SK-N-SH (cell line): ENCODE measurements at regions not wholly inside any gene's neighbourhood (a gene's known extent, or its start where the extent isn't known, plus 50 kb on each side); places are given as distances from the start of the nearest gene placed in this dataset.

Experiments
- CTCF ChIA-PET: fragments of 300-600, 350-600 bp; formaldehyde crosslinking; extraction: SDS; loops from one replicate; lab custom pipeline; 2021; lab: Yijun Ruan, JAX
- POLR2A ChIA-PET: fragments of 350-600 bp; sonication (Branson Sonifier 250); formaldehyde crosslinking; extraction: SDS; loops from one replicate; lab custom pipeline; 2020; ENCODE audit warnings: antibody characterized with exemption, inconsistent platforms; lab: Yijun Ruan, JAX
- DNase-seq: peaks from one replicate; pipeline ENCODE4 v3.0.0; 2012
- H2AFZ ChIP-seq: fragments of 200-600 bp; sonication (generic); 2 replicates; pipeline ENCODE4 v1.8.1; 2016; ENCODE audit warnings: antibody characterized with exemption, mild to moderate bottlenecking, low read depth
- H3F3A ChIP-seq: fragments of 200-600 bp; sonication (generic); replicated peaks from 2 replicates; pipeline ENCODE3; 2016; ENCODE audit warnings: antibody characterized with exemption, mild to moderate bottlenecking; ENCODE audit not compliant: insufficient read depth
- H3K27ac ChIP-seq, 2 experiments: fragments of 200-500 bp in 1 of 2; fragments of 200-600 bp in 1 of 2; sonication (Bioruptor generic) in 1 of 2; sonication (generic), shearing (Covaris generic) in 1 of 2; 2 replicates each; pipeline versions ENCODE4 v1.5.1 to v1.6.1; 2014 to 2016; ENCODE audit warnings: low read depth in 2 of 2, inconsistent platforms in 1 of 2, low read length in 1 of 2, mild to moderate bottlenecking in 1 of 2, mixed read lengths in 1 of 2
- H3K27me3 ChIP-seq: fragments of 200-600 bp; sonication (generic), shearing (Covaris generic); 2 replicates; pipeline ENCODE4 v1.6.1; 2016; ENCODE audit warnings: mixed run types; ENCODE audit not compliant: insufficient read depth
- H3K36me3 ChIP-seq, 2 experiments: fragments of 200-500 bp in 1 of 2; fragments of 200-600 bp in 1 of 2; sonication (Bioruptor generic) in 1 of 2; sonication (generic) in 1 of 2; replicated peaks in 1 of 2; 2 replicates each; pipeline versions ENCODE3 to v1.5.1; 2014 to 2016; ENCODE audit warnings: low read length in 1 of 2, mild to moderate bottlenecking in 1 of 2; ENCODE audit not compliant: insufficient read depth in 2 of 2, control insufficient read depth in 1 of 2
- H3K4me1 ChIP-seq, 2 experiments: fragments of 200-500 bp in 1 of 2; fragments of 200-600 bp in 1 of 2; sonication (Bioruptor generic) in 1 of 2; sonication (generic), shearing (Covaris generic) in 1 of 2; 2 replicates each; pipeline versions ENCODE4 v1.5.1 to v1.6.1; 2014 to 2016; ENCODE audit warnings: low read depth in 1 of 2, low read length in 1 of 2, mixed run types in 1 of 2; ENCODE audit not compliant: insufficient read depth in 2 of 2, control insufficient read depth in 1 of 2
- H3K4me2 ChIP-seq: fragments of 200-600 bp; sonication (generic), shearing (Covaris generic); 2 replicates; pipeline ENCODE4 v1.6.1; 2017; ENCODE audit warnings: mixed run types
- H3K4me3 ChIP-seq, 2 experiments: fragments of 200-500 bp in 1 of 2; fragments of 200-600 bp in 1 of 2; sonication (Bioruptor generic) in 1 of 2; sonication (generic), shearing (Covaris generic) in 1 of 2; 2 replicates each; pipeline versions ENCODE4 v1.5.1 to v1.8.1; 2014 to 2016; ENCODE audit warnings: low read depth in 2 of 2, inconsistent platforms in 1 of 2, low read length in 1 of 2, mild to moderate bottlenecking in 1 of 2, mixed read lengths in 1 of 2, moderate library complexity in 1 of 2
- H3K79me2 ChIP-seq: fragments of 200-600 bp; sonication (generic); 2 replicates; pipeline ENCODE4 v1.8.1; 2017; ENCODE audit warnings: mild to moderate bottlenecking; ENCODE audit not compliant: insufficient read depth
- H3K9ac ChIP-seq: fragments of 200-600 bp; sonication (generic); 2 replicates; pipeline ENCODE4 v1.6.1; 2017; ENCODE audit warnings: mixed run types
- H3K9me2 ChIP-seq: fragments of 200-600 bp; sonication (generic); 2 replicates; pipeline ENCODE4 v1.6.1; 2017; ENCODE audit warnings: mixed run types
- H3K9me3 ChIP-seq: fragments of 200-600 bp; sonication (generic); 2 replicates; pipeline ENCODE4 v1.6.1; 2017; ENCODE audit warnings: mixed run types, mild to moderate bottlenecking, moderate library complexity
- H4K20me1 ChIP-seq: fragments of 200-600 bp; sonication (generic); 2 replicates; pipeline ENCODE4 v1.6.1; 2017; ENCODE audit warnings: mild to moderate bottlenecking, mixed run types; ENCODE audit not compliant: insufficient read depth
- CHD2 ChIP-seq: fragments of 150-350 bp; IDR thresholded peaks from 2 replicates; pipeline ENCODE4 v1.6.1; 2018; ENCODE audit warnings: low read length; ENCODE audit not compliant: partially characterized antibody
- ELF1 ChIP-seq: IDR thresholded peaks from 2 replicates; pipeline ENCODE4 v1.4.0; 2012
- EP300 ChIP-seq, 2 experiments: IDR thresholded peaks; 2 replicates each; pipeline versions ENCODE4 v1.4.0 to v1.6.1; 2012; ENCODE audit warnings: borderline replicate concordance in 1 of 2, low read depth in 1 of 2, low read length in 1 of 2
- GATA2 ChIP-seq: sonication (generic); formaldehyde crosslinking; IDR thresholded peaks from 2 replicates; pipeline ENCODE4 v1.5.0; 2020; ENCODE audit warnings: mild to moderate bottlenecking, missing genetic modification reagents
- IRF3 ChIP-seq: fragments of 150-350 bp; IDR thresholded peaks from 2 replicates; pipeline ENCODE4 v1.6.1; 2016; ENCODE audit warnings: mild to moderate bottlenecking, low read depth, low read length
- MXI1 ChIP-seq: IDR thresholded peaks from 2 replicates; pipeline ENCODE4 v1.6.1; 2012; ENCODE audit warnings: mild to moderate bottlenecking, low read depth, low read length, improper control_type of control experiment
- POLR2AphosphoS5 ChIP-seq: IDR thresholded peaks from 2 replicates; pipeline ENCODE4 v1.6.1; 2012; ENCODE audit warnings: low read depth, low read length
- RXRA ChIP-seq: IDR thresholded peaks from 2 replicates; pipeline ENCODE4 v1.4.0; 2012; ENCODE audit warnings: low read depth, mild to moderate bottlenecking, borderline replicate concordance
- SIN3A ChIP-seq: IDR thresholded peaks from 2 replicates; pipeline ENCODE4 v1.6.1; 2012; ENCODE audit warnings: low read depth, mild to moderate bottlenecking, low read length, moderate library complexity, borderline replicate concordance
- USF2 ChIP-seq: fragments of 150-350 bp; IDR thresholded peaks from 2 replicates; pipeline ENCODE4 v1.6.1; 2017; ENCODE audit warnings: antibody characterized with exemption, low read length, low read depth, borderline replicate concordance
- ZBTB33 ChIP-seq: IDR thresholded peaks from 2 replicates; pipeline ENCODE4 v1.4.0; 2012; ENCODE audit warnings: low read depth, borderline replicate concordance
- WGBS: methylation state at CpG from one replicate; pipeline ENCODE4 v1.1.6; 2017; ENCODE audit warnings: low lambda C conversion rate; 5-methylcytosine and 5-hydroxymethylcytosine counted together
- TF ChIP-seq, protein P1 (sequence below): IDR thresholded peaks from 2 replicates; pipeline ENCODE4; 2012

- H3K9me3 ChIP-seq, result no peaks in the 10 kb centered on the region
- no peak for TF ChIP-seq RXRA
- H2AFZ ChIP-seq, result no peak overlapping the region
- no peak overlapping the region for H3K27ac ChIP-seq
- no peaks in the 10 kb centered on the region for H3K27me3 ChIP-seq
- no peak overlapping the region for H3K4me3 ChIP-seq
- no peak overlapping the region for H3K9ac ChIP-seq
- no peak overlapping the region for H3K4me2 ChIP-seq
- CTCF ChIA-PET, result interaction anchor here (2.3 to 3.0 kb wide), 2 partner anchors 10 to 33 kb away, joined by 7 to 12 read pairs; no protein-coding TSS in a partner anchor
- WGBS, result 84% methylated on average over 5 of the region's 5 CpGs
- POLR2A ChIA-PET, result no interaction called here
- DNase-seq, result no peak
- H3K36me3 ChIP-seq, result no peaks in the 10 kb centered on the region
- H3F3A ChIP-seq, result peaks cover 9% of the 10 kb centered on the region
- no peaks in the 10 kb centered on the region for H3K9me2 ChIP-seq
- no peaks in the 10 kb centered on the region for H3K79me2 ChIP-seq
- no peaks in the 10 kb centered on the region for H4K20me1 ChIP-seq
- H3K4me1 ChIP-seq, result peaks cover under 1 to 9% of the 10 kb centered on the region in 2 experiments; a peak in 3 of 4 replicates
Measured at GRCh38 chr4:153117554-153117953, 86.7 kb upstream of the TRIM2 start.

GRCh38 chr4:153119626-153120025, 84.6 kb upstream of the TRIM2 start:
- POLR2A ChIA-PET, result no interaction called here

More at GRCh38 chr4:153119626-153120025, 84.6 kb upstream of the TRIM2 start:
- 90% methylated on average over 2 of the region's 2 CpGs for WGBS
- CTCF ChIA-PET, result interaction anchor here (0.6 to 3.0 kb wide), 3 partner anchors 8 to 189 kb away, joined by 3 to 12 read pairs (median 3); no protein-coding TSS in a partner anchor
- Histone ChIP-seq H3K27me3 (no peaks in the 10 kb centered on the region), H2AFZ (no peak overlapping the region), H3K9ac (no peak overlapping the region), H3F3A (peaks cover 8% of the 10 kb centered on the region), H3K9me3 (no peaks in the 10 kb centered on the region), H3K79me2 (no peaks in the 10 kb centered on the region), H3K4me1 (peaks cover 2 to 9% of the 10 kb centered on the region in 2 experiments; a peak in 3 of 4 replicates), H3K4me2 (no peak overlapping the region), H3K9me2 (no peaks in the 10 kb centered on the region), H3K36me3 (no peaks in the 10 kb centered on the region), H3K4me3 (no peak overlapping the region), H3K27ac (no peak overlapping the region), H4K20me1 (no peaks in the 10 kb centered on the region)
- TF ChIP-seq MXI1 (no peak), EP300 (IDR thresholded peaks at IDR 0.05; ENCODE audit: borderline replicate concordance in 1 of 2, low read depth in 1 of 2, low read length in 1 of 2) (no peak), SIN3A (no peak), ZBTB33 (no peak), USF2 (no peak), POLR2AphosphoS5 (no peak), CHD2 (no peak), GATA2 (CRISPR knock-in tag) (no peak), ELF1 (no peak), IRF3 (no peak)
- TF ChIP-seq, protein P1, sequence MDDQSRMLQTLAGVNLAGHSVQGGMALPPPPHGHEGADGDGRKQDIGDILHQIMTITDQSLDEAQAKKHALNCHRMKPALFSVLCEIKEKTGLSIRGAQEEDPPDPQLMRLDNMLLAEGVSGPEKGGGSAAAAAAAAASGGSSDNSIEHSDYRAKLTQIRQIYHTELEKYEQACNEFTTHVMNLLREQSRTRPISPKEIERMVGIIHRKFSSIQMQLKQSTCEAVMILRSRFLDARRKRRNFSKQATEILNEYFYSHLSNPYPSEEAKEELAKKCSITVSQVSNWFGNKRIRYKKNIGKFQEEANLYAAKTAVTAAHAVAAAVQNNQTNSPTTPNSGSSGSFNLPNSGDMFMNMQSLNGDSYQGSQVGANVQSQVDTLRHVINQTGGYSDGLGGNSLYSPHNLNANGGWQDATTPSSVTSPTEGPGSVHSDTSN, result no peak
- DNase-seq, result no peak
